ENCODE measurements at regions not wholly inside any gene's neighbourhood (a gene's known extent, or its start where the extent isn't known, plus 50 kb on each side); places are given as distances from the start of the nearest gene placed in this dataset.

DNA sequence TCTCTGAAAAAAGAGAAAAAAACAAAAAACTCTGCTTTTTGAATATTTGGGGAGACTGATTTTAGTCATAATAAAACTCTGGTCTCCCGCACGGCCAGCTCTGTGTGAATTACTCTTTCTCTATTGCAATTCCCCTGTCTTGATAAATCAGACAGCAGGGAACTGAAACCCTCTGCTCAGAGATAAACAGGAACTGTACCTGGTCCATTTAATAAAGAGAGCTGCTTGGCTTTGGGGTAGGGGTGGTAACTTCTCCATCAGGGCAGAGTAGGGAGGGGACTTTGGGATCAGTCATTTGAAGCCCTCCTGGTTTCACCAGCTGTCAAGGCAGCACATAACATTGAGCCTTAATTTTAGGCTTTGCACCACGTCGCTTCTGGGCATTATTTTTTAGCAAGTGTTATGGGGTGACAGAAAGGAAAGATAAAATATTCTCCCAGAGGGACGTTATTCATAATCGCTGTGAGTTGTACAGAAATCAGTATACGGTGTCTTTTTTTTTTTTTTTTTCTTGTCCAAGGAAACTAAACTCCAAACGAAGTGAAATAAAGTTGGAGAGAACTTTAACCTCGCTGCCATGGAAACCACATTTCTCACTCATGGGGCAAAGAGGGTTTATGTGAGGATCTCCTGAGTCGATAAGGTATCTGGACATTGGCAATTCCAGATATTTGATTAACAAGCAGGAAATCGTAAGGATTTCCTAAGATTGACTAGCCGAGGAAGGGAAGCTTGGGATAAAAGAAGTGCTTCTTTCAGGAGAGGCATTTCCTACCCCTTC, 99.0 kb upstream of the MRI1 start:
- in situ Hi-C loops (cut with MboI; ENCODE audit: low sequenced_read_pairs in 4 of 4) = no loop called here
- Histone ChIP-seq H3K36me3 (no peaks in the 10 kb centered on the region), H3K27me3 (no peaks in the 10 kb centered on the region), H3K9me3 (no peaks in the 10 kb centered on the region), H3K27ac (no peak overlapping the region), H3K4me3 (no peak overlapping the region), H3K4me1 (no peaks in the 10 kb centered on the region)
- intact Hi-C loops (cut with DNase I; ENCODE audit: low total_unique reads) = no loop called here
- ATAC-seq = no peak
- no peak for DNase-seq
- no peak for TF ChIP-seq POLR2A (IDR thresholded peaks at IDR 0.05)
- TF ChIP-seq, protein P1, sequence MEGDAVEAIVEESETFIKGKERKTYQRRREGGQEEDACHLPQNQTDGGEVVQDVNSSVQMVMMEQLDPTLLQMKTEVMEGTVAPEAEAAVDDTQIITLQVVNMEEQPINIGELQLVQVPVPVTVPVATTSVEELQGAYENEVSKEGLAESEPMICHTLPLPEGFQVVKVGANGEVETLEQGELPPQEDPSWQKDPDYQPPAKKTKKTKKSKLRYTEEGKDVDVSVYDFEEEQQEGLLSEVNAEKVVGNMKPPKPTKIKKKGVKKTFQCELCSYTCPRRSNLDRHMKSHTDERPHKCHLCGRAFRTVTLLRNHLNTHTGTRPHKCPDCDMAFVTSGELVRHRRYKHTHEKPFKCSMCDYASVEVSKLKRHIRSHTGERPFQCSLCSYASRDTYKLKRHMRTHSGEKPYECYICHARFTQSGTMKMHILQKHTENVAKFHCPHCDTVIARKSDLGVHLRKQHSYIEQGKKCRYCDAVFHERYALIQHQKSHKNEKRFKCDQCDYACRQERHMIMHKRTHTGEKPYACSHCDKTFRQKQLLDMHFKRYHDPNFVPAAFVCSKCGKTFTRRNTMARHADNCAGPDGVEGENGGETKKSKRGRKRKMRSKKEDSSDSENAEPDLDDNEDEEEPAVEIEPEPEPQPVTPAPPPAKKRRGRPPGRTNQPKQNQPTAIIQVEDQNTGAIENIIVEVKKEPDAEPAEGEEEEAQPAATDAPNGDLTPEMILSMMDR (IDR thresholded peaks at IDR 0.05 in 4 of 5, conservative IDR thresholded peaks at IDR 0.05 in 1 of 5) = no peak

DNA sequence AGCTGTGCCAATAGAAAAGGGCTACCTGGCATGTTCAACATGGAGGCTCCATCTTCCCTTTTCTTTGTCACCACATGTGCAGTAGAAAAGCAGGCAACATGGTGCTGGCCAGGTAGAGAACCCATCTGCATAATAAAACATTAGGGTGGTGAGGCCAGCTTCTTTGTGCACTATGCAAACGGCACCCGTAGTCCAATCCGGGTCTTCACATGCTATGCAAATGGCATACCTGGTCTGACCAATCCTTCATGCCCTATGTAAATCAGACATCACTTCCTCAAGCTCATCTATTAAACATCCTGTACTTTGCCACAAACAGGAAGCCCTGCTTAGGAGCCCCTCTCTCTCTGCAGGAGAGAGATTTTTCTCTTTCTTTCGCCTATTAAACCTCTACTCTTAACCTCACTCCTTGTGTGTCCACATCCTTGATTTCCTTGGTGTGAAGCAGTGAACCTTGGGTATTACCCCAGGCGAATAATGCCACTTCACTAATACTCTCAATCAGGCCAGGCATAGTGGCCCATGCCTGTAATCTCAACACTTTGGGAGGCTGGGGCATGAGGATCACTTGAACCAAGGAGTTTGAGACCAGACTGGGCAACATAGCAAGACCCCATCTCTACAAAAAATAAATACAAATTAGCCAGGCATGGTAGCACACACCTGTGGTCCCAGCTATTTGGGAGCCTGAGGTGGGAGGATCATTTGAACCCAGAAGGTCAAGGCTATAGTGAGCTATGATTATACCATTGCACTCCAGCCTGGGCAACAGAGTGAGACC, 111.3 kb upstream of the MRI1 start:
- H3K4me1 ChIP-seq = no peaks in the 10 kb centered on the region
- ATAC-seq (no peak), DNase-seq (no peak)
- no peaks in the 10 kb centered on the region for H3K9me3 ChIP-seq
- no peak overlapping the region for H3K4me3 ChIP-seq
- H3K27me3 ChIP-seq = no peaks in the 10 kb centered on the region
- TF ChIP-seq, protein P1 (IDR thresholded peaks at IDR 0.05 in 4 of 5, conservative IDR thresholded peaks at IDR 0.05 in 1 of 5) = no peak
- no peak for TF ChIP-seq POLR2A (IDR thresholded peaks at IDR 0.05)
- no peak overlapping the region for H3K27ac ChIP-seq
- intact Hi-C loops (cut with DNase I; ENCODE audit: low total_unique reads) = no loop called here
- no peaks in the 10 kb centered on the region for H3K36me3 ChIP-seq
- in situ Hi-C loops (cut with MboI; ENCODE audit: low sequenced_read_pairs in 4 of 4) = no loop called here

DNA sequence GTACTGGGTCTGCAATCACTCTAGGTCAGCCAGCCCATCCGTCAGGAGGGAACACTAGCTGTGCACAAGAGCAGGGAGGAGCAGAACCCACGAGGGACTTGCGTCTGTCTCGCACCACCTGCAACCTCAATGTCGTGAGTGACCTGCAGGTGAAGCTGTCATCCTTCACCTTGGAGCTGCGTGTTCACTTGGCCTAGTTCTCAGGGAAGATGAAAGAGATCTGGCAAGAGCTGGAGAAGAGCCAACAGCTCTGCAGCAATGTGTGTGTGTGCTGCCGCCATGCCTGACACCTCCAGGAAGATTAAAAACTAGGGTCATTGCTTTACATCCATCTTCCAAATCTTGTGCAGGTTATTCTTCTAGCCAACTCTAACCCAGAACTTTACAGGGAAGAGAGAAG, 117.6 kb upstream of the MRI1 start:
- DNase-seq (no peak), ATAC-seq (no peak)
- in situ Hi-C loops (cut with MboI; ENCODE audit: low sequenced_read_pairs in 4 of 4) (no loop called here), intact Hi-C loops (cut with DNase I; ENCODE audit: low total_unique reads) (no loop called here)
- no peak for TF ChIP-seq POLR2A (IDR thresholded peaks at IDR 0.05)
- TF ChIP-seq, protein P1 (IDR thresholded peaks at IDR 0.05 in 4 of 5, conservative IDR thresholded peaks at IDR 0.05 in 1 of 5) = no peak
- Histone ChIP-seq H3K4me3 (no peak overlapping the region), H3K27me3 (no peaks in the 10 kb centered on the region), H3K4me1 (no peaks in the 10 kb centered on the region), H3K36me3 (no peaks in the 10 kb centered on the region), H3K9me3 (no peaks in the 10 kb centered on the region), H3K27ac (no peak overlapping the region)

DNA sequence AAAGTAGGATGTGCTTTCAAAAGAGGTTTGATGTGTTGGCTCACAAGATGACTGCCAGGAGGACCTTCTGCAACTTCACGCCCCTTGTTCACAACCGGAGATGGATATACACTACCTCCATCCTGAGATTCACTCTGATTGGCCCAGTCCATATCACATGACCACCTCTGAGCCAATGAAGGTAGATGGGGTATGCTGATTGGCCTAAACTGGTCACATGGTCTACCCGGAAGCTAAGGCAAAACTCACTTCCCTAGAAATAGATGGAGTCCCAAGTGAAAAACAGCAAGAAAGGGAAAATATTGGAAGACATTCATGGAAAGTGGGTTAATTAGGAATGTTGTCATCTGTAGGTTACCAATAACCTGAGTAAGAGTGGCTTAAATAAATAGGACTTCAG, 119.7 kb upstream of the MRI1 start:
- no peak for TF ChIP-seq POLR2A (IDR thresholded peaks at IDR 0.05)
- TF ChIP-seq, protein P1 (IDR thresholded peaks at IDR 0.05 in 4 of 5, conservative IDR thresholded peaks at IDR 0.05 in 1 of 5) = no peak
- ATAC-seq (no peak), DNase-seq (no peak)
- Histone ChIP-seq H3K4me1 (no peaks in the 10 kb centered on the region), H3K4me3 (no peak overlapping the region), H3K27me3 (no peaks in the 10 kb centered on the region), H3K9me3 (no peaks in the 10 kb centered on the region), H3K36me3 (no peaks in the 10 kb centered on the region), H3K27ac (no peak overlapping the region)
- intact Hi-C loops (cut with DNase I; ENCODE audit: low total_unique reads) (no loop called here), in situ Hi-C loops (cut with MboI; ENCODE audit: low sequenced_read_pairs in 4 of 4) (no loop called here)
